Caco-2 (cell line): ENCODE measurements at regions not wholly inside any gene's neighbourhood (a gene's known extent, or its start where the extent isn't known, plus 50 kb on each side); places are given as distances from the start of the nearest gene placed in this dataset.
"Not testable (repeated sequence)": the region's sequence is repeated elsewhere in the genome, so short reads cannot be mapped to it uniquely, and the experiment has no call there.

Source experiments
- BruUV-seq: library from RNA; stranded (reverse); fragments of 400-500 nt; replicated peaks from 2 replicates; lab custom pipeline; 2021; lab: Mats Ljungman, UMichigan
- CTCF ChIA-PET: fragments of 300-600 bp; sonication (Branson Sonifier 250); formaldehyde crosslinking; loops from one replicate; lab custom pipeline; 2022; ENCODE audit warnings: antibody characterized with exemption; lab: Charles Lee
- POLR2A ChIA-PET: fragments of 300-600 bp; sonication (Branson Sonifier 250); formaldehyde crosslinking; loops from one replicate; lab custom pipeline; 2022; ENCODE audit warnings: antibody characterized with exemption; lab: Charles Lee
- DNase-seq, 2 experiments: peaks; one replicate each; pipeline versions ENCODE4 v3.0.0 to v3.0.0-alpha.2; 2020 to 2022
- H3K27me3 ChIP-seq: replicated peaks from 2 replicates; pipeline ENCODE4 v1.6.0; 2011; ENCODE audit warnings: low read length; ENCODE audit not compliant: control insufficient read depth, insufficient read depth
- H3K36me3 ChIP-seq: 2 replicates; pipeline ENCODE4 v1.5.1; 2011; ENCODE audit warnings: low read length; ENCODE audit not compliant: control insufficient read depth, insufficient read depth
- H3K4me1 ChIP-seq: fragments of 250-450 bp; sonication (Bioruptor Pico); 2 replicates; pipeline ENCODE4 v1.5.1; 2020; ENCODE audit warnings: mild to moderate bottlenecking
- H3K4me3 ChIP-seq: 2 replicates; pipeline ENCODE4 v1.5.1; 2011; ENCODE audit warnings: low read depth, mild to moderate bottlenecking, control low read depth, low read length
- H3K9me3 ChIP-seq: fragments of 250-450 bp; sonication (Bioruptor Pico); 2 replicates; pipeline ENCODE4 v1.5.1; 2020; ENCODE audit warnings: mild to moderate bottlenecking, moderate library complexity
- H3K27ac Mint-ChIP-seq: one replicate; pipeline ENCODE4 v1.8.0; 2022; ENCODE audit warnings: mixed read lengths; ENCODE audit not compliant: unreplicated experiment
- H3K27me3 Mint-ChIP-seq: one replicate; pipeline ENCODE4 v1.8.0; 2022; ENCODE audit warnings: mixed read lengths; ENCODE audit not compliant: insufficient read depth, unreplicated experiment
- H3K36me3 Mint-ChIP-seq: one replicate; pipeline ENCODE4 v1.8.0; 2022; ENCODE audit warnings: mild to moderate bottlenecking, mixed read lengths; ENCODE audit not compliant: insufficient read depth, unreplicated experiment
- H3K4me1 Mint-ChIP-seq: one replicate; pipeline ENCODE4 v1.8.0; 2022; ENCODE audit warnings: low read depth, mixed read lengths; ENCODE audit not compliant: unreplicated experiment
- H3K4me3 Mint-ChIP-seq: one replicate; pipeline ENCODE4 v1.8.0; 2022; ENCODE audit warnings: mild to moderate bottlenecking, moderate library complexity, mixed read lengths; ENCODE audit not compliant: unreplicated experiment
- H3K9me3 Mint-ChIP-seq: one replicate; pipeline ENCODE4 v1.8.0; 2022; ENCODE audit warnings: mixed read lengths; ENCODE audit not compliant: unreplicated experiment
- intact Hi-C: fragments of 100-400 bp; cut with micrococcal nuclease; formaldehyde crosslinking; loops from one replicate; pipeline ENCODE4 v1.10.0; 2022; ENCODE audit not compliant: unreplicated experiment
- TF ChIP-seq, protein P1 (sequence below), 2 experiments: fragments of 200-600 bp in 1 of 2; IDR thresholded peaks; 1 replicate in 1 of 2; 2 replicates in 1 of 2; pipeline versions ENCODE4 v1.5.1 to v1.8.0; 2011 to 2022; ENCODE audit warnings: antibody characterized with exemption in 1 of 2, control low read depth in 1 of 2, inconsistent platforms in 1 of 2, low read depth in 1 of 2, low read length in 1 of 2, mild to moderate bottlenecking in 1 of 2, moderate library complexity in 1 of 2; ENCODE audit not compliant: insufficient read depth in 1 of 2, severe bottlenecking in 1 of 2, unreplicated experiment in 1 of 2

DNA sequence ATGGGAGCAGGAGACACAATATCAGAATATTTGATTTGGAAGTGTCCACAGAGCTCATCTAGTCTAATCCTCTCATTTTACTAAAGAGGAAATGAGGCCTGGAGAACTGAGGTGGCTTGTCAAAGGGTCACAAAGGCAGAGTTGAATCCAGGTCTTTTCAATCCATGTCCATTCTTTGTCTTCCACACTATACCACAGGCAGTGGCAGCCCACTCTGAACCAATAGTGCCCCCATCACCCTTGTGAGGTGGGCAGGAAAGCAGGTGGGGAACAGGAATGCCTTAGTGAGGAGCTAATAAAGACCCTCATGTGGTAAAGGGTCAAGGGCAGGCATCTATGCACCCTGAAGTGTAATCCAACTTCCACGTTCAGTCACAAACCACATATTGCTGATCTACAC is 134.8 kb upstream of the EGLN3 start:
- H3K9me3 ChIP-seq = no peaks in the 10 kb centered on the region
- no peak overlapping the region for H3K4me3 ChIP-seq
- Mint-ChIP-seq H3K27me3 (no peaks in the 10 kb centered on the region), H3K4me1 (peaks cover 32% of the 10 kb centered on the region), H3K36me3 (peaks cover 6% of the 10 kb centered on the region), H3K27ac (no peak overlapping the region), H3K9me3 (no peaks in the 10 kb centered on the region), H3K4me3 (no peak overlapping the region)
- H3K36me3 ChIP-seq = no peaks in the 10 kb centered on the region
- ChIA-PET POLR2A (no interaction called here), CTCF (no interaction called here)
- no TSS peak for BruUV-seq
- no peaks in the 10 kb centered on the region for H3K27me3 ChIP-seq
- TF ChIP-seq, protein P1, sequence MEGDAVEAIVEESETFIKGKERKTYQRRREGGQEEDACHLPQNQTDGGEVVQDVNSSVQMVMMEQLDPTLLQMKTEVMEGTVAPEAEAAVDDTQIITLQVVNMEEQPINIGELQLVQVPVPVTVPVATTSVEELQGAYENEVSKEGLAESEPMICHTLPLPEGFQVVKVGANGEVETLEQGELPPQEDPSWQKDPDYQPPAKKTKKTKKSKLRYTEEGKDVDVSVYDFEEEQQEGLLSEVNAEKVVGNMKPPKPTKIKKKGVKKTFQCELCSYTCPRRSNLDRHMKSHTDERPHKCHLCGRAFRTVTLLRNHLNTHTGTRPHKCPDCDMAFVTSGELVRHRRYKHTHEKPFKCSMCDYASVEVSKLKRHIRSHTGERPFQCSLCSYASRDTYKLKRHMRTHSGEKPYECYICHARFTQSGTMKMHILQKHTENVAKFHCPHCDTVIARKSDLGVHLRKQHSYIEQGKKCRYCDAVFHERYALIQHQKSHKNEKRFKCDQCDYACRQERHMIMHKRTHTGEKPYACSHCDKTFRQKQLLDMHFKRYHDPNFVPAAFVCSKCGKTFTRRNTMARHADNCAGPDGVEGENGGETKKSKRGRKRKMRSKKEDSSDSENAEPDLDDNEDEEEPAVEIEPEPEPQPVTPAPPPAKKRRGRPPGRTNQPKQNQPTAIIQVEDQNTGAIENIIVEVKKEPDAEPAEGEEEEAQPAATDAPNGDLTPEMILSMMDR (IDR thresholded peaks at IDR 0.05; ENCODE audit: insufficient read depth in 1 of 2, low read depth in 1 of 2, low read length in 1 of 2, severe bottlenecking in 1 of 2, unreplicated experiment in 1 of 2) = no peak
- intact Hi-C loops = no loop called here
- peaks cover 49% of the 10 kb centered on the region for H3K4me1 ChIP-seq
- no peak for DNase-seq

DNA sequence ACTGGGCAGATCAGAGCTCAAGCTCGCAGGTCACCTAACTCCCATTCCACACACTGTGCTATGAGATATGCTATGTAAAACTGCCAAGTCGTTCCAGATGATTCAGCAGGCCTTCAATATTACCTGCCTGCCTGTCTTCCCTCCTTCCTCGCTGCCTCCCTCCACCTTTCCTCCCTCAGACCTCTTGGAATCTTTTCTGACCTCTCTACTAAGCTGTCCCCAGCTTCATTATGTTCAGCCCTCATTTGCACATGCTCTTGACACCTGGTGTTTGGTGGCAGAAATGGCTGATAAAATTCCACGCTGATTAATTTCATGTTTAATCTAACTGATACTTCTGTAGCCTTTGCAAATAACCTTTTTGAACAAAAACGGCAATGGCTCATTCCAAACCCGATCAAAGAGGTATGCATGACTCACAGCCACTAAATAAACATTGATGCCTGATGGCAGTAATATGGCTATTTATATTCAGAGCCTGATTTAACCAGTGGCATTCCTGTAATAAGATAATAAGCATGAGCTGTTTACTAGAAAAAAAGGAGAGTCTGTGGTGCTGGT is 130.8 kb upstream of the EGLN3 start:
- H3K27me3 Mint-ChIP-seq = no peaks in the 10 kb centered on the region
- H3K9me3 Mint-ChIP-seq = no peaks in the 10 kb centered on the region
- DNase-seq = peak; percentile 29 to 54
- peaks cover 29% of the 10 kb centered on the region for H3K4me1 Mint-ChIP-seq
- intact Hi-C loops = no loop called here
- Histone ChIP-seq H3K4me3 (no peak overlapping the region), H3K27me3 (no peaks in the 10 kb centered on the region), H3K36me3 (no peaks in the 10 kb centered on the region), H3K9me3 (no peaks in the 10 kb centered on the region), H3K4me1 (peaks cover 49% of the 10 kb centered on the region)
- CTCF ChIA-PET = interaction anchor here (0.8 to 1.2 kb wide), 3 partner anchors 16 to 232 kb away, joined by 3 to 4 read pairs (median 3); no protein-coding TSS in a partner anchor
- peak overlapping the region; percentile 73 for H3K27ac Mint-ChIP-seq
- H3K36me3 Mint-ChIP-seq = peaks cover 5% of the 10 kb centered on the region
- TF ChIP-seq, protein P1 (IDR thresholded peaks at IDR 0.05; ENCODE audit: insufficient read depth in 1 of 2, low read depth in 1 of 2, low read length in 1 of 2, severe bottlenecking in 1 of 2, unreplicated experiment in 1 of 2) = no peak
- BruUV-seq = no TSS peak
- H3K4me3 Mint-ChIP-seq = peak overlapping the region; percentile 27
- POLR2A ChIA-PET = interaction anchor here (1.5 kb wide), 1 partner anchor 21 kb away, joined by 3 read pairs; no protein-coding TSS in a partner anchor

DNA sequence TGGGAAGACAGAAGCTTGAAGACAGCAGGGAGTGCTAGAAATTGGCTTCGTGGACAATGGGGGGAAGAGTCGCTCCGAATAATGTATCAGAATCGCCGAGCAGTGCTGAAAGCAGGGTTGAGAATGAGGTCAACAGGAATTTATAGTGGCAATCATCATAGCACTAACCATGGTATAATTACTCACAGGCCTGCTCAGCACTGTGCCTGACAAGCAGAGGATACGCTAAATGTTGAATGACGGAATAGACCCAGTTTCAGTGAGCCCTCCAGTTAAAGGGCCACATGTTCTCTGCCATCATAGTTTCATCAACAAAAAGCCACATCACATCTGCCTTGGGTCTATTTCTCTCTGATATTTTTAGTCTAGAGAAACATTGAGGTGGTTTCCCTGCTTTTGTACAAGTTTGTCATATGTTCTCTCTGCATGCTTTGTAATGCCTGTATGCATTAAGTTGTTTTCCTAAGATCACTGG is 130.3 kb upstream of the EGLN3 start:
- Histone ChIP-seq H3K36me3 (no peaks in the 10 kb centered on the region), H3K9me3 (no peaks in the 10 kb centered on the region), H3K4me1 (peaks cover 49% of the 10 kb centered on the region), H3K27me3 (no peaks in the 10 kb centered on the region), H3K4me3 (no peak overlapping the region)
- peaks cover 29% of the 10 kb centered on the region for H3K4me1 Mint-ChIP-seq
- H3K9me3 Mint-ChIP-seq = no peaks in the 10 kb centered on the region
- no peaks in the 10 kb centered on the region for H3K27me3 Mint-ChIP-seq
- peak overlapping the region; percentile 27 for H3K4me3 Mint-ChIP-seq
- POLR2A ChIA-PET = interaction anchor here (0.6 to 1.5 kb wide), 2 partner anchors 18 to 21 kb away, joined by 3 read pairs; no protein-coding TSS in a partner anchor
- DNase-seq = no peak
- TF ChIP-seq, protein P1 (IDR thresholded peaks at IDR 0.05; ENCODE audit: insufficient read depth in 1 of 2, low read depth in 1 of 2, low read length in 1 of 2, severe bottlenecking in 1 of 2, unreplicated experiment in 1 of 2) = no peak
- H3K36me3 Mint-ChIP-seq = peaks cover under 1% of the 10 kb centered on the region
- no TSS peak for BruUV-seq
- CTCF ChIA-PET = interaction anchor here (0.8 to 1.2 kb wide), 2 partner anchors 222 to 232 kb away, joined by 3 read pairs; no protein-coding TSS in a partner anchor
- intact Hi-C loops = no loop called here
- peak overlapping the region; percentile 73 for H3K27ac Mint-ChIP-seq

DNA sequence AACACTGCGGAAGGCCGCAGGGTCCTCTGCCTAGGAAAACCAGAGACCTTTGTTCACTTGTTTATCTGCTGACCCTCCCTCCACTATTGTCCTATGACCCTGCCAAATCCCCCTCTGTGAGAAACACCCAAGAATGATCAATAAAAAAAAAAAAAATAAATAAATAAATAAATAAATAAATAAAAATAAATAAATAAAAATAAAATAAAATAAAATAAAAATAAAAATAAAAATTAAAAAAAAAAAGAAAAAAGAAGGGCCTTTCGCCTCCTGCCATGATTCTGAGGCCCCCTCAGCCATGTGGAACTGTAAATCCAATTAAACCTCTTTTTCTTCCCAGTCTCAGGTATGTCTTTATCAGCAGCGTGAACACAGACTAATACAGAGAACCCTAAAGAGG is 128.8 kb upstream of the EGLN3 start:
- H3K4me3 ChIP-seq, POLR2A ChIA-PET, H3K9me3 ChIP-seq, H3K9me3 Mint-ChIP-seq, H3K36me3 Mint-ChIP-seq, H3K27me3 ChIP-seq, intact Hi-C loops, H3K27me3 Mint-ChIP-seq, BruUV-seq, H3K36me3 ChIP-seq, DNase-seq, H3K27ac Mint-ChIP-seq, H3K4me3 Mint-ChIP-seq, CTCF ChIA-PET: not testable (repeated sequence)
- H3K4me1 Mint-ChIP-seq = peaks cover 29% of the 10 kb centered on the region
- H3K4me1 ChIP-seq = peaks cover 49% of the 10 kb centered on the region
